ENCODE measurements at regions not wholly inside any gene's neighbourhood (a gene's known extent, or its start where the extent isn't known, plus 50 kb on each side); places are given as distances from the start of the nearest gene placed in this dataset.

DNA sequence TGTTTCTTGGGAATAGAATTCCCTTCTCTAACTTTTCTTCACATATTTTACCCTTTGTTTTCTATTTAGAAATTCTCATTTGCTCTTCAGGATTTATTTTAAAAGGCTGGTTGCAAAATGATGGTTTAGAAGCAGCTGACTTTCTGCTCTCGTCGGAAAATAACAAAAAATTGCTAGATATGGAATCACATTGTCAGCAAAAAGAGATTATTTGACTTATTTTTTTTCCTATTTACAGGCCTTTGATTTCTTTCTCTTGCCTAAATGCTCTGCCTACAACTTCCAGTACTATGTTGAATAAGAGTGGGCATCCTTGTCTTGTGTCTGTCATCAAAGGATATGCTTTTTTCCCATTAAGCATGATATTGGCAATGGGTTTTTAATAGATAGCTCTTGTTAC lies 1619.1 kb upstream of the ACO1 start:
- DNase-seq (ENCODE audit: low read depth) = no peak
- no peak overlapping the region for H3K4me3 ChIP-seq (ENCODE audit: low read length)
- TF ChIP-seq, protein P1, sequence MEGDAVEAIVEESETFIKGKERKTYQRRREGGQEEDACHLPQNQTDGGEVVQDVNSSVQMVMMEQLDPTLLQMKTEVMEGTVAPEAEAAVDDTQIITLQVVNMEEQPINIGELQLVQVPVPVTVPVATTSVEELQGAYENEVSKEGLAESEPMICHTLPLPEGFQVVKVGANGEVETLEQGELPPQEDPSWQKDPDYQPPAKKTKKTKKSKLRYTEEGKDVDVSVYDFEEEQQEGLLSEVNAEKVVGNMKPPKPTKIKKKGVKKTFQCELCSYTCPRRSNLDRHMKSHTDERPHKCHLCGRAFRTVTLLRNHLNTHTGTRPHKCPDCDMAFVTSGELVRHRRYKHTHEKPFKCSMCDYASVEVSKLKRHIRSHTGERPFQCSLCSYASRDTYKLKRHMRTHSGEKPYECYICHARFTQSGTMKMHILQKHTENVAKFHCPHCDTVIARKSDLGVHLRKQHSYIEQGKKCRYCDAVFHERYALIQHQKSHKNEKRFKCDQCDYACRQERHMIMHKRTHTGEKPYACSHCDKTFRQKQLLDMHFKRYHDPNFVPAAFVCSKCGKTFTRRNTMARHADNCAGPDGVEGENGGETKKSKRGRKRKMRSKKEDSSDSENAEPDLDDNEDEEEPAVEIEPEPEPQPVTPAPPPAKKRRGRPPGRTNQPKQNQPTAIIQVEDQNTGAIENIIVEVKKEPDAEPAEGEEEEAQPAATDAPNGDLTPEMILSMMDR (conservative IDR thresholded peaks at IDR 0.05; ENCODE audit: low read length) = no peak

DNA sequence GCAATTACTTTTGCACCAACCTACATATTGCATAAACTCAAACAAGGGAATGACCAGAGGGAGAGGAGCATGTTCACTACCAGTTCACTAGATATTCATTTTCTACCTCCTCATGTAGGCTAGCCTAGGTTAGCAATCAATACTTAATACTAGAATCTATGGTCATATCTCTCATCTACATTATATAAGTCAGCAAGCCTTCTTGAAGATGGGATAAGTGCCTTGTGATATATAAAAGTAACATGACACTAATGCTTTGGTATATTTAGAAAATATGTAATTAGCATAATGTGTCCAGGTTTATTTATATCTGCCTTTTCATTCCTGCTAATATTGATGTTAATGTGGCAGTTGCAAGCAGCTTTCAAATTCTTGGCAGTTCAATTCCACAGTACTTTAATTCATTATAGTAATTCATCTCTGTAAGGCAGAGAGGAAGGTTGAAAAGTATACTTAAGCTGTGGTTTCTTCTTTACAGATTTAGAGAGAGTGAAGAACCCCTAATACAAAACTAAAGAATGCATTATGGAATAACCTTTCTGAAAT lies 1613.2 kb upstream of the ACO1 start:
- H3K4me3 ChIP-seq (ENCODE audit: low read length) = no peak overlapping the region
- TF ChIP-seq, protein P1 (conservative IDR thresholded peaks at IDR 0.05; ENCODE audit: low read length) = no peak
- DNase-seq (ENCODE audit: low read depth) = no peak

- TF ChIP-seq, protein P1 (conservative IDR thresholded peaks at IDR 0.05; ENCODE audit: low read length) = no peak
- DNase-seq (ENCODE audit: low read depth) = no peak
- no peak overlapping the region for H3K4me3 ChIP-seq (ENCODE audit: low read length)
Observed at GRCh38 chr9:30771760-30772159, 1612.7 kb upstream of the ACO1 start.

GRCh38 chr9:30773427-30773826 lies 1611.0 kb upstream of the ACO1 start:
- TF ChIP-seq, protein P1 (conservative IDR thresholded peaks at IDR 0.05; ENCODE audit: low read length) = no peak
- H3K4me3 ChIP-seq (ENCODE audit: low read length) = no peak overlapping the region
- DNase-seq (ENCODE audit: low read depth) = no peak

DNA sequence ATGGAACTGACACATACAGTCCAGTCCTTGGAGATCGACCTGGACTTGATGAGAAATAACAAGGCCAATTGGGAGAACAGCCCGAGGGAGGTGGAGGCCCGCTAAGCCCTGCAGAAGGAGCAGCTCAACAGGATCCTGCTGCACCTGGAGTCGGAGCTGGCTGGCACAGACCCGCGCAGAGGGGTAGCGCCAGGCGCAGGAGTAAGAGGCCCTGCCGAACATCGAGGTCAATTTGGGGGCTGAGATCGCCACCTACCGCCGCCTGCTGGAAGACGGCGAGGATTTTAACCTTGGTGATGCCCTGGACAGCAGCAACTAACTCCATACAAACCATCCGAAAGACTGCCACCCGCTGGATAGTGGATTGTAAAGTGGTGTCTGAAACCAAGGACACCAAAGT lies 1610.1 kb upstream of the ACO1 start:
- H3K4me3 ChIP-seq (ENCODE audit: low read length) = no peak overlapping the region
- DNase-seq (ENCODE audit: low read depth) = no peak
- TF ChIP-seq, protein P1 (conservative IDR thresholded peaks at IDR 0.05; ENCODE audit: low read length) = no peak

- no peak for DNase-seq (ENCODE audit: low read depth)
- no peak overlapping the region for H3K4me3 ChIP-seq (ENCODE audit: low read length)
- TF ChIP-seq, protein P1 (conservative IDR thresholded peaks at IDR 0.05; ENCODE audit: low read length) = no peak
Observed at GRCh38 chr9:30775236-30775635, 1609.2 kb upstream of the ACO1 start.

GRCh38 chr9:30796764-30797163 lies 1587.7 kb upstream of the ACO1 start:
- H3K4me3 ChIP-seq (ENCODE audit: low read length) = no peak overlapping the region
- TF ChIP-seq, protein P1 (conservative IDR thresholded peaks at IDR 0.05; ENCODE audit: low read length) = no peak
- DNase-seq (ENCODE audit: low read depth) = no peak

Data from AG10803 (cell line).